Natural killer cell (primary cell): ENCODE measurements at regions not wholly inside any gene's neighbourhood (a gene's known extent, or its start where the extent isn't known, plus 50 kb on each side); places are given as distances from the start of the nearest gene placed in this dataset.

Source experiments
- ATAC-seq, 3 donors: fragments of 150-1000 bp in 2 of 3; fragments of 200-7000 bp in 1 of 3; cut with Tn5 transposase; 1 replicate in 1 of 3; 2 replicates in 2 of 3; pipeline ENCODE4 v1.10.0; 2021; ENCODE audit warnings: mild to moderate bottlenecking in 2 of 3, moderate library complexity in 2 of 3
- DNase-seq, 2 donors: peaks; one replicate each; pipeline versions ENCODE4 v3.0.0 to v3.0.0-alpha.2; 2013 to 2021; ENCODE audit warnings: mixed read lengths in 1 of 2
- H3K27ac ChIP-seq: one replicate; pipeline ENCODE4 v1.5.1; 2013; ENCODE audit warnings: mild to moderate bottlenecking, low read length
- H3K27me3 ChIP-seq: one replicate; pipeline ENCODE4 v1.6.1; 2013; ENCODE audit warnings: low read length; ENCODE audit not compliant: control insufficient read depth, insufficient read depth
- H3K36me3 ChIP-seq: one replicate; pipeline ENCODE4 v1.6.1; 2013; ENCODE audit warnings: low read length; ENCODE audit not compliant: control insufficient read depth, insufficient read depth
- H3K4me1 ChIP-seq: one replicate; pipeline ENCODE4 v1.6.1; 2013; ENCODE audit warnings: low read length; ENCODE audit not compliant: control insufficient read depth, insufficient read depth
- H3K4me3 ChIP-seq: one replicate; pipeline ENCODE4 v1.5.1; 2013; ENCODE audit warnings: low read length
- H3K9me3 ChIP-seq: one replicate; pipeline ENCODE4 v1.6.1; 2013; ENCODE audit warnings: low read length; ENCODE audit not compliant: control insufficient read depth, insufficient read depth
- H3K27ac Mint-ChIP-seq, 2 donors: one replicate each; pipeline ENCODE4 v1.8.0; 2022; ENCODE audit warnings: mild to moderate bottlenecking in 2 of 2, mixed read lengths in 2 of 2, moderate library complexity in 1 of 2
- H3K27me3 Mint-ChIP-seq, 2 donors: one replicate each; pipeline ENCODE4 v1.8.0; 2022; ENCODE audit warnings: low read depth in 2 of 2, mixed read lengths in 2 of 2
- H3K36me3 Mint-ChIP-seq: one replicate; pipeline ENCODE4 v1.8.0; 2022; ENCODE audit warnings: mixed read lengths
- H3K4me1 Mint-ChIP-seq, 2 donors: one replicate each; pipeline ENCODE4 v1.8.0; 2022; ENCODE audit warnings: mixed read lengths in 2 of 2
- H3K4me3 Mint-ChIP-seq: one replicate; pipeline ENCODE4 v1.8.0; 2022; ENCODE audit warnings: mild to moderate bottlenecking, moderate library complexity, mixed read lengths
- H3K9me3 Mint-ChIP-seq, 2 donors: one replicate each; pipeline ENCODE4 v1.8.0; 2022; ENCODE audit warnings: mixed read lengths in 2 of 2
- CTCF ChIP-seq: fragments of 200-600 bp; IDR thresholded peaks from one replicate; pipeline ENCODE4 v1.8.0; 2022; ENCODE audit warnings: antibody characterized with exemption
- WGBS: methylation state at CpG from one replicate; pipeline ENCODE4 v1.1.7; 2013; ENCODE audit warnings: missing lambda C conversion rate; ENCODE audit not compliant: insufficient coverage; 5-methylcytosine and 5-hydroxymethylcytosine counted together
- intact Hi-C: fragments of 100-400 bp; cut with micrococcal nuclease; formaldehyde crosslinking; loops from one replicate; pipeline ENCODE4 v1.14.2; 2022

- Mint-ChIP-seq H3K27ac (no peak overlapping the region), H3K27me3 (no peaks in the 10 kb centered on the region), H3K36me3 (no peaks in the 10 kb centered on the region), H3K4me3 (no peak overlapping the region), H3K9me3 (peaks cover 4 to 9% of the 10 kb centered on the region in 2 donors), H3K4me1 (no peaks in the 10 kb centered on the region)
- DNase-seq (no peak), ATAC-seq (no peak)
- TF ChIP-seq CTCF, result no peak
- Histone ChIP-seq H3K4me3 (no peak overlapping the region), H3K4me1 (no peaks in the 10 kb centered on the region), H3K27ac (no peak overlapping the region), H3K9me3 (no peaks in the 10 kb centered on the region), H3K36me3 (no peaks in the 10 kb centered on the region), H3K27me3 (no peaks in the 10 kb centered on the region)
- WGBS, result 83% methylated on average over 2 of the region's 2 CpGs
- intact Hi-C loops, result no loop called here
Observed at GRCh38 chr2:221753401-221753800, 181.3 kb upstream of the EPHA4 start.

- H3K9me3 ChIP-seq, result no peaks in the 10 kb centered on the region
- no peaks in the 10 kb centered on the region for H3K4me1 ChIP-seq
- Mint-ChIP-seq H3K27me3 (no peaks in the 10 kb centered on the region), H3K4me3 (no peak overlapping the region), H3K27ac (no peak overlapping the region), H3K9me3 (peaks cover 4 to 5% of the 10 kb centered on the region in 2 donors), H3K36me3 (no peaks in the 10 kb centered on the region), H3K4me1 (no peaks in the 10 kb centered on the region)
- no peaks in the 10 kb centered on the region for H3K36me3 ChIP-seq
- intact Hi-C loops, result no loop called here
- TF ChIP-seq CTCF, result no peak
- H3K4me3 ChIP-seq, result no peak overlapping the region
- no peak for ATAC-seq
- no peak overlapping the region for H3K27ac ChIP-seq
- 90% methylated on average over 3 of the region's 4 CpGs for WGBS
- H3K27me3 ChIP-seq, result no peaks in the 10 kb centered on the region
- DNase-seq, result no peak
Observed at GRCh38 chr2:221752781-221753180, 180.7 kb upstream of the EPHA4 start.

GRCh38 chr2:221750316-221750715 is 178.2 kb upstream of the EPHA4 start:
- no peak overlapping the region for H3K4me3 ChIP-seq
- no peaks in the 10 kb centered on the region for H3K9me3 ChIP-seq
- Mint-ChIP-seq H3K4me1 (no peaks in the 10 kb centered on the region), H3K9me3 (peaks cover 7 to 8% of the 10 kb centered on the region in 2 donors), H3K27me3 (no peaks in the 10 kb centered on the region), H3K36me3 (no peaks in the 10 kb centered on the region), H3K4me3 (no peak overlapping the region), H3K27ac (no peak overlapping the region)
- no peak for TF ChIP-seq CTCF
- DNase-seq (no peak), ATAC-seq (no peak)
- H3K27ac ChIP-seq, result no peak overlapping the region
- intact Hi-C loops, result no loop called here
- H3K27me3 ChIP-seq, result no peaks in the 10 kb centered on the region
- 100% methylated on average over 1 of the region's 1 CpG for WGBS
- H3K4me1 ChIP-seq, result no peaks in the 10 kb centered on the region
- no peaks in the 10 kb centered on the region for H3K36me3 ChIP-seq

GRCh38 chr2:221747289-221747972 is 175.3 kb upstream of the EPHA4 start:
- no peaks in the 10 kb centered on the region for H3K27me3 ChIP-seq
- H3K4me1 Mint-ChIP-seq, result no peaks in the 10 kb centered on the region
- H3K9me3 Mint-ChIP-seq, result peaks cover 9 to 11% of the 10 kb centered on the region in 2 donors
- no peaks in the 10 kb centered on the region for H3K36me3 Mint-ChIP-seq
- no peak for ATAC-seq
- no peak overlapping the region for H3K4me3 Mint-ChIP-seq
- TF ChIP-seq CTCF, result no peak
- intact Hi-C loops, result no loop called here
- WGBS, result 71% methylated on average over 2 of the region's 3 CpGs
- no peak overlapping the region for H3K27ac ChIP-seq
- no peaks in the 10 kb centered on the region for H3K36me3 ChIP-seq
- H3K27me3 Mint-ChIP-seq, result no peaks in the 10 kb centered on the region
- no peak for DNase-seq
- H3K27ac Mint-ChIP-seq, result no peak overlapping the region
- no peaks in the 10 kb centered on the region for H3K4me1 ChIP-seq
- no peaks in the 10 kb centered on the region for H3K9me3 ChIP-seq
- H3K4me3 ChIP-seq, result no peak overlapping the region
